Cardiac muscle cell (in vitro differentiated cells and primary cell): ENCODE measurements at regions not wholly inside any gene's neighbourhood (a gene's known extent, or its start where the extent isn't known, plus 50 kb on each side); places are given as distances from the start of the nearest gene placed in this dataset.

Source experiments
- DNase-seq, 2 donors: peaks; one replicate each; pipeline versions ENCODE4 v3.0.0 to v3.0.0-alpha.2; 2010 to 2017; ENCODE audit warnings: low read depth in 1 of 2, low spot score in 1 of 2
- H3K27ac ChIP-seq: fragments of 200-600 bp; sonication (generic); 2 replicates; pipeline ENCODE4 v1.5.1; 2016
- H3K27me3 ChIP-seq: fragments of 200-600 bp; sonication (generic); 2 replicates; pipeline ENCODE4 v1.6.0; 2016; ENCODE audit warnings: control low read depth
- H3K36me3 ChIP-seq: fragments of 200-600 bp; sonication (generic); 2 replicates; pipeline ENCODE4 v1.5.1; 2016; ENCODE audit warnings: control low read depth
- H3K4me1 ChIP-seq: fragments of 200-600 bp; sonication (generic); 2 replicates; pipeline ENCODE4 v1.8.1; 2017; ENCODE audit warnings: low read depth, mild to moderate bottlenecking, mixed run types
- H3K4me3 ChIP-seq: fragments of 200-600 bp; sonication (generic); 2 replicates; pipeline ENCODE4 v1.5.1; 2016; ENCODE audit warnings: mild to moderate bottlenecking
- H3K9me3 ChIP-seq: fragments of 200-600 bp; sonication (generic); 2 replicates; pipeline ENCODE4 v1.5.1; 2017; ENCODE audit warnings: low read depth, mild to moderate bottlenecking, control low read depth
- TF ChIP-seq, protein P1 (sequence below): IDR thresholded peaks from 2 replicates; pipeline ENCODE4 v1.5.1; 2012; ENCODE audit warnings: low read depth, mild to moderate bottlenecking, low read length

- peak in 1 of 2 donors; percentile 43 for DNase-seq
- peaks cover 4% of the 10 kb centered on the region for H3K9me3 ChIP-seq
- no peak overlapping the region for H3K27ac ChIP-seq
- no peaks in the 10 kb centered on the region for H3K27me3 ChIP-seq
- no peaks in the 10 kb centered on the region for H3K4me1 ChIP-seq
- H3K4me3 ChIP-seq, result no peak overlapping the region
- no peaks in the 10 kb centered on the region for H3K36me3 ChIP-seq
- TF ChIP-seq, protein P1, sequence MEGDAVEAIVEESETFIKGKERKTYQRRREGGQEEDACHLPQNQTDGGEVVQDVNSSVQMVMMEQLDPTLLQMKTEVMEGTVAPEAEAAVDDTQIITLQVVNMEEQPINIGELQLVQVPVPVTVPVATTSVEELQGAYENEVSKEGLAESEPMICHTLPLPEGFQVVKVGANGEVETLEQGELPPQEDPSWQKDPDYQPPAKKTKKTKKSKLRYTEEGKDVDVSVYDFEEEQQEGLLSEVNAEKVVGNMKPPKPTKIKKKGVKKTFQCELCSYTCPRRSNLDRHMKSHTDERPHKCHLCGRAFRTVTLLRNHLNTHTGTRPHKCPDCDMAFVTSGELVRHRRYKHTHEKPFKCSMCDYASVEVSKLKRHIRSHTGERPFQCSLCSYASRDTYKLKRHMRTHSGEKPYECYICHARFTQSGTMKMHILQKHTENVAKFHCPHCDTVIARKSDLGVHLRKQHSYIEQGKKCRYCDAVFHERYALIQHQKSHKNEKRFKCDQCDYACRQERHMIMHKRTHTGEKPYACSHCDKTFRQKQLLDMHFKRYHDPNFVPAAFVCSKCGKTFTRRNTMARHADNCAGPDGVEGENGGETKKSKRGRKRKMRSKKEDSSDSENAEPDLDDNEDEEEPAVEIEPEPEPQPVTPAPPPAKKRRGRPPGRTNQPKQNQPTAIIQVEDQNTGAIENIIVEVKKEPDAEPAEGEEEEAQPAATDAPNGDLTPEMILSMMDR, result no peak
Observed at GRCh38 chr3:72191209-72191960, 406.4 kb upstream of the PROK2 start.

DNA sequence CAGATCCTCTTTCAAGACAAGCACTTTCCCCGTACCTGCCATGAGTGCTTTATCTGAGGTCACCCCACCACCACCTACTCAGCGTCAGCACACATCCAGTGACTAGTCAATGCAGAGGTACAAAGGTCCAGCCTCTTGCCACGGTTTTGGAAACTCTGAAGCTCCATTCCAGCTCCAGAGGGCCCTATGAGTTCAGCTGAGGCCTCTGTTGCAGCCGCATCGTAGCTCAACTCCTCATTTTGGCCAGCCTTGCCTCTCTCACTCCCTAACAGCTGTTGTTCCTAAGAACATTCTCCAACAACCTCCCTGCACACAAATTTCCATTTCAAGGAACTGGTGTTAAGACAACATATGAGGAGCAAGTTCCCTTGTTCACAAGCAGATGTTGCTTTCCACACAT lies 405.1 kb upstream of the PROK2 start:
- Histone ChIP-seq H3K36me3 (no peaks in the 10 kb centered on the region), H3K27ac (no peak overlapping the region), H3K27me3 (no peaks in the 10 kb centered on the region), H3K4me3 (no peak overlapping the region), H3K9me3 (peaks cover 4% of the 10 kb centered on the region), H3K4me1 (no peaks in the 10 kb centered on the region)
- TF ChIP-seq, protein P1, result no peak
- DNase-seq, result no peak

DNA sequence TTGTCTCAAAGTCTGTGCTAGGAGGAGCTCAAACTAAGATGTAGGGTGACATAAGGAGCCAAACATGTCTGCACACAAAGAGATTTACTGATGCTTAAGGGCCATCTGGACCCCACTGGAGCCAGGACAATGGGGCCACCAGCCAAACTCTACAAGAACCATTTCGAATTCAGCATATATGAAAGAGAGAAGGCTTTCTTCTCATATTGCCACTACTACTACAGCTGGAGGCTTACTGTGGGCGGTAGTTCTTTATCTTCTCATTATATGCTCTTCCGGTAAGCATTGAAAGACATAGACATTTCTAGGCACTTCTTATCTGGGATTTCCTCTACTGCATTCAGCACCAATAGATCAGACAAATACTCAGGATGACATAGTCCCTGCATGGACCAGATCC lies 404.4 kb upstream of the PROK2 start:
- peak in 1 of 2 donors; percentile 21 for DNase-seq
- TF ChIP-seq, protein P1, result no peak
- Histone ChIP-seq H3K4me1 (no peaks in the 10 kb centered on the region), H3K27ac (no peak overlapping the region), H3K36me3 (no peaks in the 10 kb centered on the region), H3K9me3 (peaks cover 4% of the 10 kb centered on the region), H3K4me3 (no peak overlapping the region), H3K27me3 (no peaks in the 10 kb centered on the region)

- Histone ChIP-seq H3K27me3 (no peaks in the 10 kb centered on the region), H3K4me3 (no peak overlapping the region), H3K4me1 (no peaks in the 10 kb centered on the region), H3K27ac (no peak overlapping the region), H3K9me3 (peaks cover 4% of the 10 kb centered on the region), H3K36me3 (no peaks in the 10 kb centered on the region)
- DNase-seq, result no peak
- TF ChIP-seq, protein P1, result no peak
Observed at GRCh38 chr3:72188536-72188935, 403.6 kb upstream of the PROK2 start.

DNA sequence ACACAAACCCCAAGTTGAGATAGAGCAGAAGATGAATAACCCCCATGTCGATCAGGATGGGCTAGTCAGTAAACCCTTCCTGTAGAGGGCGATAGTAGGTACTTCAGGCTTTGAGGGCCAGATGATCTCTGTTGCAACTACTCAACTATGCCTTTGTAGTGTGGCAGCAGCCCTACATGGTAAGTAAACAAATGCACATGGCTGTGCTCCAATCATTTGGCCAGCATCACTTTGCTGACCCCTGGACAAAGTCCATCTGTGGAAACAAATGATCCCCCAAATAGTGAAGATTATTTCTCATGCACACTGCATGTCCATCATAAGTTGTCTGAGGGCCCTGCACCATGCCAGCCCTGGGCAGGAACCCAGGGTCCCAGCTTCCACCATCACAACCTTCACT lies 402.2 kb upstream of the PROK2 start:
- peak in 1 of 2 donors; percentile 20 for DNase-seq
- TF ChIP-seq, protein P1, result peak; percentile 23
- Histone ChIP-seq H3K4me1 (no peaks in the 10 kb centered on the region), H3K4me3 (no peak overlapping the region), H3K36me3 (no peaks in the 10 kb centered on the region), H3K9me3 (no peaks in the 10 kb centered on the region), H3K27me3 (no peaks in the 10 kb centered on the region), H3K27ac (no peak overlapping the region)
